Smooth muscle cell (in vitro differentiated cells): ENCODE measurements at regions not wholly inside any gene's neighbourhood (a gene's known extent, or its start where the extent isn't known, plus 50 kb on each side); places are given as distances from the start of the nearest gene placed in this dataset.
"Not testable (repeated sequence)": the region's sequence is repeated elsewhere in the genome, so short reads cannot be mapped to it uniquely, and the experiment has no call there.

ENCODE experiments used
- DNase-seq: peaks from one replicate; lab custom pipeline; 2025; ENCODE audit not compliant: unreplicated experiment; lab: John Stamatoyannopoulos, UW
- H2AFZ ChIP-seq: fragments of 200-600 bp; sonication (generic); 2 replicates; pipeline ENCODE4 v1.6.0; 2016; ENCODE audit warnings: antibody characterized with exemption, low read depth, mild to moderate bottlenecking
- H3F3A ChIP-seq: fragments of 200-600 bp; sonication (generic); 2 replicates; pipeline ENCODE4 v1.6.0; 2017; ENCODE audit warnings: antibody characterized with exemption, low read depth
- H3K27ac ChIP-seq: fragments of 200-600 bp; sonication (generic); 2 replicates; pipeline ENCODE4 v1.5.1; 2016; ENCODE audit warnings: low read depth, mild to moderate bottlenecking
- H3K27me3 ChIP-seq: fragments of 200-600 bp; sonication (generic); 2 replicates; pipeline ENCODE4 v1.6.1; 2016; ENCODE audit warnings: low read depth, mild to moderate bottlenecking
- H3K36me3 ChIP-seq: fragments of 200-600 bp; sonication (generic); 2 replicates; pipeline ENCODE4 v1.5.1; 2016; ENCODE audit warnings: low read depth
- H3K4me1 ChIP-seq: fragments of 200-600 bp; sonication (generic); 2 replicates; pipeline ENCODE4 v1.5.1; 2016; ENCODE audit warnings: low read depth
- H3K4me2 ChIP-seq: fragments of 200-600 bp; sonication (generic); 2 replicates; pipeline ENCODE4 v1.6.0; 2016; ENCODE audit warnings: mild to moderate bottlenecking
- H3K4me3 ChIP-seq: fragments of 200-600 bp; sonication (generic); 2 replicates; pipeline ENCODE4 v1.5.1; 2016; ENCODE audit warnings: mild to moderate bottlenecking
- H3K79me2 ChIP-seq: fragments of 200-600 bp; sonication (generic); 2 replicates; pipeline ENCODE4 v1.6.0; 2016; ENCODE audit warnings: low read depth, mild to moderate bottlenecking
- H3K9ac ChIP-seq: fragments of 200-600 bp; sonication (generic); 2 replicates; pipeline ENCODE4 v1.6.0; 2016; ENCODE audit warnings: low read depth
- H3K9me3 ChIP-seq: fragments of 200-600 bp; sonication (generic); replicated peaks from 2 replicates; pipeline ENCODE4 v1.5.1; 2016; ENCODE audit warnings: low read depth
- H4K20me1 ChIP-seq: fragments of 200-600 bp; sonication (generic); 2 replicates; pipeline ENCODE4 v1.6.0; 2016; ENCODE audit warnings: low read depth
- WGBS: methylation state at CpG from one replicate; pipeline ENCODE4 v1.1.7; 2016; ENCODE audit warnings: low lambda C conversion rate; 5-methylcytosine and 5-hydroxymethylcytosine counted together
- TF ChIP-seq, protein P1 (sequence below): fragments of 200-600 bp; sonication (generic); IDR thresholded peaks from 2 replicates; pipeline ENCODE4 v1.5.1; 2017; ENCODE audit warnings: borderline replicate concordance, mild to moderate bottlenecking, antibody characterized with exemption; ENCODE audit not compliant: insufficient read depth, poor library complexity, severe bottlenecking

DNA sequence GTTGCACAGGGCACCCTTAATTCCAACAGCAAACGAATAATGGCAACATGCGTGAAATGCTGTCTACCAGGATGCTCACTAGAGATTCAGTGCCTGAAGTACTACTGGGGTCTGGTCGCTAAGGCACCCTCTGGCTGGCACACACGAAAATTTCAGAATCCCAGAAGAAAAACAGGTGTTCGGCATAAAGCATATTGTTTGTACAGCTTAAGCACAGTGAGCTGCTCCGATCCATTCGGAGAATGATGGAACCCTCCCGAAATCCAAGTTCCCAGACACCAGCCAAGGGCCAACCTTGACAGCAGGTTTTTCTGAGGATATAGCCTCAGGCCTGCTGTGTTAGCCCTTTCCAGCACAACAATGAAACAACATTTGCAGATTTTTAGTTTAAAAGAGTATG lies 61.4 kb upstream of the ALDH1B1 start:
- Histone ChIP-seq H3K9me3 (no peaks in the 10 kb centered on the region), H3K27me3 (peaks cover 9% of the 10 kb centered on the region), H3K27ac (no peak overlapping the region), H3F3A (no peaks in the 10 kb centered on the region), H3K9ac (no peak overlapping the region), H3K4me1 (no peaks in the 10 kb centered on the region), H3K36me3 (no peaks in the 10 kb centered on the region), H3K4me3 (no peak overlapping the region), H2AFZ (no peak overlapping the region), H4K20me1 (no peaks in the 10 kb centered on the region), H3K79me2 (no peaks in the 10 kb centered on the region), H3K4me2 (no peak overlapping the region)
- WGBS = 91% methylated on average over 8 of the region's 8 CpGs
- DNase-seq = no peak
- TF ChIP-seq, protein P1, sequence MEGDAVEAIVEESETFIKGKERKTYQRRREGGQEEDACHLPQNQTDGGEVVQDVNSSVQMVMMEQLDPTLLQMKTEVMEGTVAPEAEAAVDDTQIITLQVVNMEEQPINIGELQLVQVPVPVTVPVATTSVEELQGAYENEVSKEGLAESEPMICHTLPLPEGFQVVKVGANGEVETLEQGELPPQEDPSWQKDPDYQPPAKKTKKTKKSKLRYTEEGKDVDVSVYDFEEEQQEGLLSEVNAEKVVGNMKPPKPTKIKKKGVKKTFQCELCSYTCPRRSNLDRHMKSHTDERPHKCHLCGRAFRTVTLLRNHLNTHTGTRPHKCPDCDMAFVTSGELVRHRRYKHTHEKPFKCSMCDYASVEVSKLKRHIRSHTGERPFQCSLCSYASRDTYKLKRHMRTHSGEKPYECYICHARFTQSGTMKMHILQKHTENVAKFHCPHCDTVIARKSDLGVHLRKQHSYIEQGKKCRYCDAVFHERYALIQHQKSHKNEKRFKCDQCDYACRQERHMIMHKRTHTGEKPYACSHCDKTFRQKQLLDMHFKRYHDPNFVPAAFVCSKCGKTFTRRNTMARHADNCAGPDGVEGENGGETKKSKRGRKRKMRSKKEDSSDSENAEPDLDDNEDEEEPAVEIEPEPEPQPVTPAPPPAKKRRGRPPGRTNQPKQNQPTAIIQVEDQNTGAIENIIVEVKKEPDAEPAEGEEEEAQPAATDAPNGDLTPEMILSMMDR = no peak

DNA sequence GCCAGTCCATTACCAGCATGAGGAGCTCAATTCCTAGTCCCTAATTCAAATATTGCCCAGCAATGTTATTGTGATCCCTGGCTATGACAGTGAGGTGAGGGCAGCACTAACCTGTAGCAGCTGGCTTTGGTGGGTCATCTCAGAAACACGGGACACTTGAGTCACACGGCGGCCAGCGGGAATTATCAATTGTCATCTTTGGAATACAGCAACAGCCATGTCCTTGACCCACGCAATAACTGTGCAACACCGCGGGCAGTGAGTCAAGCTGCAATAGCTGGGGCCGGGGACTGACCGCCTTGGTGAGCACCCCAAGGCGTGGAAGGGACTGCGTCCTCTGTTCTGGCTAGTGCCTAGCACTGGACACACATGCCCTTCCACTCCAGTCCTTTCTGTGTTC lies 62.5 kb upstream of the ALDH1B1 start:
- no peak overlapping the region for H2AFZ ChIP-seq
- no peaks in the 10 kb centered on the region for H3K4me1 ChIP-seq
- H4K20me1 ChIP-seq = no peaks in the 10 kb centered on the region
- H3K4me2 ChIP-seq = no peak overlapping the region
- no peak overlapping the region for H3K9ac ChIP-seq
- H3F3A ChIP-seq = no peaks in the 10 kb centered on the region
- H3K4me3 ChIP-seq = no peak overlapping the region
- H3K79me2 ChIP-seq = no peaks in the 10 kb centered on the region
- H3K9me3 ChIP-seq = no peaks in the 10 kb centered on the region
- TF ChIP-seq, protein P1 = no peak
- H3K27me3 ChIP-seq = peaks cover 9% of the 10 kb centered on the region
- H3K36me3 ChIP-seq = no peaks in the 10 kb centered on the region
- WGBS = 86% methylated on average over 11 of the region's 11 CpGs
- H3K27ac ChIP-seq = no peak overlapping the region
- DNase-seq = no peak

DNA sequence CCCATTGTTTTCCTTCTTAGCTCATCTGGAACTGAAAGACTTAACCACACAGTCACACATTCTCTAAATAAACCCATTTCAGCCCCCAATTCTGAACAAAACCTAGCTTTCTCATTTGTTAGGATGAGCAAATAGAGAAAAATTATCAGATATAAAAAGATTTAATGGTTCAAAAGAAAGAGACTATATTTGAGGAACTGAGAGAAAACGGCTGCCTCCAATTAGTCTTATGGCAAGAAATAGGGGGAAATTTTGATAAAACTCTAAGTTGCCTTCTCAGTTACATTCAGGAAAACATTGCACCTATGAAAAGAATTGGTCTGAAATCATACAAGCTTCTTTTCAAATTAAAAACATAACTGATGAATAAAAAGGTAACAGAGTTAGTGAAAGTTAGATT lies 63.7 kb upstream of the ALDH1B1 start:
- Histone ChIP-seq H3K27me3 (peaks cover 9% of the 10 kb centered on the region), H3K27ac (no peak overlapping the region), H3K79me2 (no peaks in the 10 kb centered on the region), H3K9me3 (no peaks in the 10 kb centered on the region), H4K20me1 (no peaks in the 10 kb centered on the region), H3K36me3 (no peaks in the 10 kb centered on the region), H3K4me3 (no peak overlapping the region), H3F3A (no peaks in the 10 kb centered on the region), H3K4me1 (no peaks in the 10 kb centered on the region), H3K9ac (no peak overlapping the region), H2AFZ (no peak overlapping the region), H3K4me2 (no peak overlapping the region)
- DNase-seq = no peak
- TF ChIP-seq, protein P1 = no peak
- WGBS = 91% methylated on average over 1 of the region's 1 CpG

DNA sequence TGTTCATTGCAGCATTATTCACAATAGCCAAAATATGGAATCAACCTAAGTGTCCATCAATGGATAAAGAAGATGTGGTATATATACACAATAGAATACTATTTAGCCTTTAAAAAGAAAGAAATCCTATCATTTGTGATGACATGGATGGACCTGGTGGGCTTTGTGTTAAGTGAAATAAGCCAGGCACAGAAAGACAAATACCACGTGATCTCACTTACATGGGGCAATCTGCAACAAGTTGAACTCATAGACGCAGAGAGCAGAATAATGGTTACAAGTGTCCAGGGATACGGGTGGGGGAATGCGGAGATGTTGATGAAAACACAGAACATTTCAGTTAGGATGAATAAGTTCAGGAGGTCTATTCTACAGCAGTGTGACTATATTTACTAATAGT lies 66.4 kb upstream of the ALDH1B1 start:
- Histone ChIP-seq H3K27ac (no peak overlapping the region), H3K4me2 (no peak overlapping the region), H4K20me1 (no peaks in the 10 kb centered on the region), H3K79me2 (no peaks in the 10 kb centered on the region), H3K4me3 (no peak overlapping the region), H3K27me3 (peaks cover 9% of the 10 kb centered on the region), H3F3A (no peaks in the 10 kb centered on the region), H3K9me3 (no peaks in the 10 kb centered on the region), H3K4me1 (no peaks in the 10 kb centered on the region), H3K9ac (no peak overlapping the region), H2AFZ (no peak overlapping the region), H3K36me3 (no peaks in the 10 kb centered on the region)
- DNase-seq = no peak
- TF ChIP-seq, protein P1 = no peak
- WGBS = 95% methylated on average over 4 of the region's 4 CpGs

DNA sequence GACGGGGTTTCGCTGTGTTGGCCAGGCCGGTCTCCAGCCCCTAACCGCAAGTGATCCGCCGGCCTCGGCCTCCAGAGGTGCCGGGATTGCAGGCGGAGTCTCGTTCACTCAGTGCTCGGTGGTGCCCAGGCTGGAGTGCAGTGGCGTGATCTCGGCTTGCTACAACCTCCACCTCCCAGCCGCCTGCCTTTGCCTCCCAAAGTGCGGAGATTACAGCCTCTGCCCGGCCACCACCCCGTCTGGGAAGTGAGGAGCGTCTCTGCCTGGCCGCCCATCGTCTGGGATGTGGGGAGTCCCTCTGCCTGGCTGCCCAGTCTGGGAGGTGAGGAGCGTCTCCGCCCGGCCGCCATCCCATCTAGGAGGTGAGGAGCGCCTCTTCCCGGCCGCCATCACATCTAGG lies 68.3 kb upstream of the ALDH1B1 start:
- not testable (repeated sequence) for H3K4me3 ChIP-seq, H3K27ac ChIP-seq, H2AFZ ChIP-seq, H4K20me1 ChIP-seq, H3K27me3 ChIP-seq, H3K36me3 ChIP-seq, H3K4me1 ChIP-seq, H3K9ac ChIP-seq, H3K4me2 ChIP-seq, H3F3A ChIP-seq, DNase-seq, H3K9me3 ChIP-seq, H3K79me2 ChIP-seq
- WGBS = 97% methylated on average over 22 of the region's 27 CpGs
